GM12874 (cell line): ENCODE measurements at regions not wholly inside any gene's neighbourhood (a gene's known extent, or its start where the extent isn't known, plus 50 kb on each side); places are given as distances from the start of the nearest gene placed in this dataset.

Experiments
- TF ChIP-seq, protein P1 (sequence below): IDR thresholded peaks from 2 replicates; pipeline ENCODE4 v1.5.1; 2011; ENCODE audit warnings: low read depth, mild to moderate bottlenecking, control low read depth, low read length, moderate library complexity; ENCODE audit not compliant: insufficient read depth

GRCh38 chr13:69363360-69363759 lies 744.3 kb upstream of the ATXN8OS start:
- TF ChIP-seq, protein P1, sequence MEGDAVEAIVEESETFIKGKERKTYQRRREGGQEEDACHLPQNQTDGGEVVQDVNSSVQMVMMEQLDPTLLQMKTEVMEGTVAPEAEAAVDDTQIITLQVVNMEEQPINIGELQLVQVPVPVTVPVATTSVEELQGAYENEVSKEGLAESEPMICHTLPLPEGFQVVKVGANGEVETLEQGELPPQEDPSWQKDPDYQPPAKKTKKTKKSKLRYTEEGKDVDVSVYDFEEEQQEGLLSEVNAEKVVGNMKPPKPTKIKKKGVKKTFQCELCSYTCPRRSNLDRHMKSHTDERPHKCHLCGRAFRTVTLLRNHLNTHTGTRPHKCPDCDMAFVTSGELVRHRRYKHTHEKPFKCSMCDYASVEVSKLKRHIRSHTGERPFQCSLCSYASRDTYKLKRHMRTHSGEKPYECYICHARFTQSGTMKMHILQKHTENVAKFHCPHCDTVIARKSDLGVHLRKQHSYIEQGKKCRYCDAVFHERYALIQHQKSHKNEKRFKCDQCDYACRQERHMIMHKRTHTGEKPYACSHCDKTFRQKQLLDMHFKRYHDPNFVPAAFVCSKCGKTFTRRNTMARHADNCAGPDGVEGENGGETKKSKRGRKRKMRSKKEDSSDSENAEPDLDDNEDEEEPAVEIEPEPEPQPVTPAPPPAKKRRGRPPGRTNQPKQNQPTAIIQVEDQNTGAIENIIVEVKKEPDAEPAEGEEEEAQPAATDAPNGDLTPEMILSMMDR = no peak

DNA sequence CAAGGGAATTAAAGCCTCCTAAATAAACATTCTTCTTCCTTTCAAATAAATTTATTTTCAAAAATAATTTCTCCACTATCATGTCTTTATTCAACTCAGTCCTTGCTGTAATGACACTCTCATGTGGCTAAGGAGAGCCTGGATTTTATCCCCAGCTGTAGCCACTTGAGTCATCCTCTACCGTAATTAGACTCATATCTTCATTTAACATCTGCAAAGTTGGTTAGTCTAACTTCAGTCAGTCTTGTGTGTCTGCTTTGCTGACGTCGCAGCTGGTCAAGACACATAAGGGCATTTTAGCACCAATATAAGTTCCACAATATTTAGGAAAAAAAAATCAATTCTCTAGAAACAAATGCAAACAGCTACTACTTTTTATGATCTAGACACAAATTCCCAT lies 776.4 kb upstream of the ATXN8OS start:
- TF ChIP-seq, protein P1 = no peak

GRCh38 chr13:69324090-69324886 lies 783.3 kb upstream of the ATXN8OS start:
- TF ChIP-seq, protein P1 = no peak

- TF ChIP-seq, protein P1 = no peak
Observed at GRCh38 chr13:69319656-69320055, 788.0 kb upstream of the ATXN8OS start.

GRCh38 chr13:69315039-69315438 lies 792.6 kb upstream of the ATXN8OS start:
- TF ChIP-seq, protein P1 = no peak

DNA sequence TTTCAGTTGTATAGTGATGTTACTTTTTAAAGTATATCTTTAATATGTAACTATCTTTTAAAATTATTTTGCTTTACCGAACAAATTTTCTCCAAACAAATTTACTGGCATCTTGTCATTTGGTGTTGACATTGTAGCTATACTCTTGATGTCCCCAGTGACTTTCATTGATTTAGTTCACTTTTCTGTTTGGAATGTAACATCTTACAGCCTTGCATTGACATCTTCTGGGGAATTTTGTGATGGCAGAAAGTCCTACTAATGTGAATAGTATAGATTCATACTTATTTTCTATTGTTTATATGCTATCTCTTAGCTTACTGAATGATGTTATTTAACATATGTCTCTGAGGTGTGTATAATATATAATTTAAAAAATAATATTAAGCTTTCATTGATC lies 800.9 kb upstream of the ATXN8OS start:
- TF ChIP-seq, protein P1 = no peak

DNA sequence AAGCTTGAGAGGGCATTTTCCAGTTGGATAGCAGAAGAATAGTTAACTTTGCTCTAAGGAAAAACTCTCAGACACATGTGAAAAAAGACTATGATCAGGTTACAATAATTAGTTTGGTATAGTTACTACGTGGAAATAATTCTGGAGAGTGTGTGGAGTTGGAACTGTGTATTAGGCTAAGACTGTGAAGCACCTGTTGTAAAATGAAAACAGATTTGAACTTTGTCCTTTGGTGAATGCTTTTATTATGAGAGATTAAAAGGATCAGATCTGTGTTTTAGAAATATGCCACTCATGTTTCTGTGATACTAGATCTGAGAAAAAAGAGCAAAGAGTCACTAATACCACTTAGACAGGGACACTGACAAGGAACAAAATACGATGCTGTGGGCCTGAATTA lies 807.5 kb upstream of the ATXN8OS start:
- TF ChIP-seq, protein P1 = no peak

DNA sequence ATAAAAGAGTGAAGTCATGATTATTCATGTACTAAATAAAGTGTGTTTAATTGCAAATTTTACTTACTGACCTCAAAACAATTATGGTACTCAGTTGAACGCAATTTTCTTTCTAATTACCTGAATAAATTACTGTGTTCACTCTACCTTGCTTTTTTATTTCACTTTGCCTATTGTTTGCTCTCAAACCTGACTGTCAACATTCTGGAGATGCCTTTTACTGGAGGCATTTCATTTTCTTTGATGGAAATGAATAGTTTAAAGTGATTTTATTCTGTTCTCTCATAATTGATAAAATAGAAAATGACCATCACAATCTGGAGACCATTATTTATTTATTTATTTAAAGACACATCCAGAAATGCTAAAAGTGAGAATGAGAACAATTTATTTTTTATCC lies 811.5 kb upstream of the ATXN8OS start:
- TF ChIP-seq, protein P1 = no peak
